ENCODE measurements at regions not wholly inside any gene's neighbourhood (a gene's known extent, or its start where the extent isn't known, plus 50 kb on each side); places are given as distances from the start of the nearest gene placed in this dataset.
A peak's percentile ranks its signal among the peaks of the same experiment; 100 is the strongest.

DNA sequence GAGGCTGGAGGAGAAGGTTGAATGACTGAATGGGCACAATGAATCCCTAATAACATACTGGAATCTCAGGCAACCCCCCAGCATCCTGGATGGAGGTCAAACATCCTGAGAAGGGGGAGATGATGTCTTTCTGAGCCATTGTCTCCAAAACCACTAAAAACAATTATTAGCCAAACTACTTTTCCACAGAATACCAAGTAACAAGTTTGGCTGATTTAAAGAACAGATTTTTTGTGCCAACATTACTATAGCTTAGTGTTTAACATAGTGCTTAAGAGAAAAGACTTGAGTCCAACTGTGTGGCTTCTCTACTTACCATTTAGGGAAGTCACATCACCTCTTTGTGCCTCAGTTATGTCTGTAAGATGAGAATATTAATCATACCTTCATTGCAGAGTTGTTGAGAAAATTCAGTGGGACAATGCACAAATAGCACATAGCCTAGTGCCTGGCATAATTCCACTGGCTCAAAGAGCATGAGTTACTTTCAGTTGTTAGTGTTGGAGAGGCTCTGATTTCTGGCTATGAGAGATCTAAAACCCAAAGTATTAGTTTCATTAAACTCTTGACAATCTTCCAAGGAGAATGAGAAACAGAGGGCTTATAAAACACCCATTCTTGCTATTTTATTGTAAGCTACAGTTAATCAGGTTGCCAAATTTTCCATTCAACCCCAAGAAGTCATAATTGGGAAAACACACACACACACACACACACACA is 111.3 kb upstream of the NR3C1 start:
- H3K36me3 ChIP-seq (replicated peaks) = no peaks in the 10 kb centered on the region
- no peak overlapping the region for H3K4me3 ChIP-seq (ENCODE audit: low read depth, low read length)
- in situ Hi-C loops (cut with HindIII; ENCODE audit: low pct_ligation_motif_present, low sequenced_read_pairs) = no loop called here
- H3K27me3 ChIP-seq (replicated peaks) = no peaks in the 10 kb centered on the region
- no peak overlapping the region for H3K27ac ChIP-seq
- TF ChIP-seq, protein P1, sequence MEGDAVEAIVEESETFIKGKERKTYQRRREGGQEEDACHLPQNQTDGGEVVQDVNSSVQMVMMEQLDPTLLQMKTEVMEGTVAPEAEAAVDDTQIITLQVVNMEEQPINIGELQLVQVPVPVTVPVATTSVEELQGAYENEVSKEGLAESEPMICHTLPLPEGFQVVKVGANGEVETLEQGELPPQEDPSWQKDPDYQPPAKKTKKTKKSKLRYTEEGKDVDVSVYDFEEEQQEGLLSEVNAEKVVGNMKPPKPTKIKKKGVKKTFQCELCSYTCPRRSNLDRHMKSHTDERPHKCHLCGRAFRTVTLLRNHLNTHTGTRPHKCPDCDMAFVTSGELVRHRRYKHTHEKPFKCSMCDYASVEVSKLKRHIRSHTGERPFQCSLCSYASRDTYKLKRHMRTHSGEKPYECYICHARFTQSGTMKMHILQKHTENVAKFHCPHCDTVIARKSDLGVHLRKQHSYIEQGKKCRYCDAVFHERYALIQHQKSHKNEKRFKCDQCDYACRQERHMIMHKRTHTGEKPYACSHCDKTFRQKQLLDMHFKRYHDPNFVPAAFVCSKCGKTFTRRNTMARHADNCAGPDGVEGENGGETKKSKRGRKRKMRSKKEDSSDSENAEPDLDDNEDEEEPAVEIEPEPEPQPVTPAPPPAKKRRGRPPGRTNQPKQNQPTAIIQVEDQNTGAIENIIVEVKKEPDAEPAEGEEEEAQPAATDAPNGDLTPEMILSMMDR (IDR thresholded peaks at IDR 0.05; ENCODE audit: low read depth, low read length, missing control alignments) = no peak
- no peak for DNase-seq

DNA sequence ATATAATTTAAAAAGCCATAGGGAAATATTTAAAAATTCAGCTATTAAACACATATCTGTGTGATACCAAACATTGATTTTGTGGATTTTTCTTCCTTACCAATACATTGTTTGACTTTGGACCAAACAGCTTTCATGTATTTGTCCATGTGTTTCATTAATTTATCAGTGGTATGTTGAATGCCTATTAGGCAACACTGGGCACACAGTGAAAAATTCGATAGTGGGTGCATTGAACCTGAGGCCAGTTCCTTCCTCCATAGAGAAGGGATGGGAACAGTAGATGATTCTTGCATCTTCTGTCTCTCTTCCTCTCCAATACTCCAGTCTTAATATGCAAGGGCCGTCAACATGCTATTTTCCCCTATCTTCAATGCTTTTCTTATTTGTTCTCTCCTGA is 110.2 kb upstream of the NR3C1 start:
- TF ChIP-seq, protein P1 (IDR thresholded peaks at IDR 0.05; ENCODE audit: low read depth, low read length, missing control alignments) = no peak
- in situ Hi-C loops (cut with HindIII; ENCODE audit: low pct_ligation_motif_present, low sequenced_read_pairs) = no loop called here
- Histone ChIP-seq H3K4me3 (ENCODE audit: low read depth, low read length) (no peak overlapping the region), H3K36me3 (replicated peaks) (no peaks in the 10 kb centered on the region), H3K27ac (no peak overlapping the region), H3K27me3 (replicated peaks) (no peaks in the 10 kb centered on the region)
- no peak for DNase-seq

DNA sequence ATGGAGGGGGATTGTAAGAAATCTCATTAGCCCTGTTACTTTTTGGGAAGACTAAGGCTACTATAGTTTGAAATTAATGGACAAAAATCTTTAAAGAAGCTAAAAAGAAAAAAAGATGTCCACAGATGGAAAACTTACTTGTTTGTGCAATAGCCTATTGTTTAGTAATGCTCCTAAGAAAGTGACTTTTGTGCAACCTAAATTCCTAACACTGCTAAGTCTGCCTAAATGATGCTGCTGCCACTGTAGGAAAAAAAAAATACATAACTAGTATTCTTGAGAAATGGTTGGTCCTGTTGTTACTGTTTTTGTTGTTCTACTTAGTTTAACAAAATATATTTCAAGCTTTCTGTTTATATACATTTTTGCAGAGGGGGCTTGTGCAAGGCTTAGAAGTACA is 108.2 kb upstream of the NR3C1 start:
- DNase-seq = no peak
- no peak overlapping the region for H3K4me3 ChIP-seq (ENCODE audit: low read depth, low read length)
- TF ChIP-seq, protein P1 (IDR thresholded peaks at IDR 0.05; ENCODE audit: low read depth, low read length, missing control alignments) = no peak
- H3K36me3 ChIP-seq (replicated peaks) = no peaks in the 10 kb centered on the region
- in situ Hi-C loops (cut with HindIII; ENCODE audit: low pct_ligation_motif_present, low sequenced_read_pairs) = no loop called here
- no peak overlapping the region for H3K27ac ChIP-seq
- no peaks in the 10 kb centered on the region for H3K27me3 ChIP-seq (replicated peaks)

DNA sequence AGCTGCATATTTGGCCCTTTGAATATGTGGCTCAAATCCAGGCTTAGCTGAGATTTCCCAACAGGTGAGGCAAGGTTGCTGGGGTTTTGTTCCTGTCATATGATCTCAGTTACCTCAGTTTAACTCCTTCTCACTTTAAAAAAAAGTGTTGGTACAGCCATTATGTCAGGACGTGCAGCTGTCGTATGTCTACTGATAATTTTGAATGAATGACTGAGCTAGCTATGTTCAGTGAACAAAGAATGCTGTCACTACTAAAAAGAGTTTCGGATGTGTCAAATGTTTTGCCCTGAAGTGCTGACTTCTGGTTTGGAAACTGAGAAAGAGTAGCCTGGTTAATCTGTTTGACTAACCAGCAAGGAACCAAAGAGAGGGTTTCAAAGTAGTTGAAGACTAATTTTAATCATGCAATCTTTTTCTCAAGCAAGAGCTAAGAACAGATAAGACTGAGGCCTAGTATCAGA is 106.3 kb upstream of the NR3C1 start:
- no peak for DNase-seq
- in situ Hi-C loops (cut with HindIII; ENCODE audit: low pct_ligation_motif_present, low sequenced_read_pairs) = no loop called here
- no peaks in the 10 kb centered on the region for H3K36me3 ChIP-seq (replicated peaks)
- TF ChIP-seq, protein P1 (IDR thresholded peaks at IDR 0.05; ENCODE audit: low read depth, low read length, missing control alignments) = no peak
- no peak overlapping the region for H3K27ac ChIP-seq
- no peaks in the 10 kb centered on the region for H3K27me3 ChIP-seq (replicated peaks)
- no peak overlapping the region for H3K4me3 ChIP-seq (ENCODE audit: low read depth, low read length)

DNA sequence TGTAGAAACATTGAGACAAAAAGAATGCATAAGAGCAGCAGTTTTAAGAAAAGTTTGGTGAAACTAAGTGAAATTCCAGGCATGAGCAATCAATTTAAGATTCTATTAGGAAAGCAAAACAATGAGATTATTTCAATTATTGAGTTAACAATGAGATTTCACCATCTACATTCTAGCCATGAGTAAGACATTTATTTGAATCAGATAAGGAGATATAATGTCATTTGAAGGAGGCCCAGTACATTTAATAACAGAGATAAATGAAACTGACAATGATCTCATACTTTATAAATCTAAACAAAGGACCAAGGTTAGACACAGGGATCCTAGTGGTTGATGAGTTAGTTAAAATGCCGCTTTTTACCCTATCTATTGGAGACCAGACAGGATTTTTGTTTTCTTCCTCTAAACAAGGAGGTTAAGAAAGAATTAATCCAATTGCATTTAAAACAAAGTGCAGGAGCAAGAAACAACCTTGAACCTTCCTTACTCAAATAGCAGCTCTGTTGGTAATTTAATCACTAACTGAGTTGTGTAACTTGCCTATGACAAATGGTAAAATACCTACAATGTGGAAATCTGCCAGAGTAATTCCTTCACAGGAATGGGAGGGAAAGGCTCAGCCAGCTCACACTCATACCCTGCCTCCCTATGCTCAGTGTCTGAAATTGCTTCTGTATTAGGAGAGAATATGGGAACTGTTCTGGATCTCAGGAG is 103.5 kb upstream of the NR3C1 start:
- H3K4me3 ChIP-seq (ENCODE audit: low read depth, low read length) = no peak overlapping the region
- H3K36me3 ChIP-seq (replicated peaks) = no peaks in the 10 kb centered on the region
- no peaks in the 10 kb centered on the region for H3K27me3 ChIP-seq (replicated peaks)
- peak; percentile 76 for DNase-seq
- TF ChIP-seq, protein P1 (IDR thresholded peaks at IDR 0.05; ENCODE audit: low read depth, low read length, missing control alignments) = peak; percentile 40
- peak overlapping the region; percentile 64 for H3K27ac ChIP-seq
- in situ Hi-C loops (cut with HindIII; ENCODE audit: low pct_ligation_motif_present, low sequenced_read_pairs) = no loop called here

All from brain microvascular endothelial cell (primary cell).